Chondrocyte (in vitro differentiated cells): ENCODE measurements at regions not wholly inside any gene's neighbourhood (a gene's known extent, or its start where the extent isn't known, plus 50 kb on each side); places are given as distances from the start of the nearest gene placed in this dataset.

Experiments used
- DNase-seq: peaks from one replicate; pipeline ENCODE4 v3.0.0; 2021; ENCODE audit warnings: mixed read lengths, low spot score
- H3K27ac Mint-ChIP-seq: one replicate; pipeline ENCODE4 v1.8.0; 2021; ENCODE audit warnings: mild to moderate bottlenecking, moderate library complexity, mixed read lengths; ENCODE audit not compliant: unreplicated experiment
- H3K27me3 Mint-ChIP-seq: 2 replicates; pipeline ENCODE4 v1.8.0; 2021; ENCODE audit warnings: low read depth, mixed read lengths
- H3K36me3 Mint-ChIP-seq: 2 replicates; pipeline ENCODE4 v1.8.0; 2021; ENCODE audit warnings: low read depth, mixed read lengths
- H3K4me1 Mint-ChIP-seq: 2 replicates; pipeline ENCODE4 v1.8.0; 2021; ENCODE audit warnings: low read depth, mild to moderate bottlenecking, mixed read lengths
- H3K4me3 Mint-ChIP-seq: one replicate; pipeline ENCODE4 v1.8.0; 2021; ENCODE audit warnings: mild to moderate bottlenecking, moderate library complexity, mixed read lengths; ENCODE audit not compliant: unreplicated experiment
- H3K9me3 Mint-ChIP-seq: 2 replicates; pipeline ENCODE4 v1.8.0; 2021; ENCODE audit warnings: low read depth, mixed read lengths
- CTCF ChIP-seq: fragments of 200-600 bp; sonication (generic); IDR thresholded peaks from 2 replicates; pipeline ENCODE4 v1.5.0; 2021; ENCODE audit warnings: antibody characterized with exemption, mild to moderate bottlenecking, moderate library complexity

GRCh38 chr18:42184685-42185477 is 229.8 kb downstream of the PIK3C3 start:
- no peaks in the 10 kb centered on the region for H3K36me3 Mint-ChIP-seq
- H3K27ac Mint-ChIP-seq = no peak overlapping the region
- H3K4me1 Mint-ChIP-seq = peaks cover 29% of the 10 kb centered on the region
- H3K27me3 Mint-ChIP-seq = no peaks in the 10 kb centered on the region
- no peak for TF ChIP-seq CTCF
- DNase-seq = no peak
- H3K4me3 Mint-ChIP-seq = no peak overlapping the region
- H3K9me3 Mint-ChIP-seq = no peaks in the 10 kb centered on the region

- no peaks in the 10 kb centered on the region for H3K36me3 Mint-ChIP-seq
- peaks cover 29% of the 10 kb centered on the region for H3K4me1 Mint-ChIP-seq
- H3K9me3 Mint-ChIP-seq = no peaks in the 10 kb centered on the region
- no peak for DNase-seq
- H3K27me3 Mint-ChIP-seq = no peaks in the 10 kb centered on the region
- TF ChIP-seq CTCF = no peak
- H3K27ac Mint-ChIP-seq = no peak overlapping the region
- H3K4me3 Mint-ChIP-seq = no peak overlapping the region
Measured at GRCh38 chr18:42185486-42185885, 230.5 kb downstream of the PIK3C3 start.

DNA sequence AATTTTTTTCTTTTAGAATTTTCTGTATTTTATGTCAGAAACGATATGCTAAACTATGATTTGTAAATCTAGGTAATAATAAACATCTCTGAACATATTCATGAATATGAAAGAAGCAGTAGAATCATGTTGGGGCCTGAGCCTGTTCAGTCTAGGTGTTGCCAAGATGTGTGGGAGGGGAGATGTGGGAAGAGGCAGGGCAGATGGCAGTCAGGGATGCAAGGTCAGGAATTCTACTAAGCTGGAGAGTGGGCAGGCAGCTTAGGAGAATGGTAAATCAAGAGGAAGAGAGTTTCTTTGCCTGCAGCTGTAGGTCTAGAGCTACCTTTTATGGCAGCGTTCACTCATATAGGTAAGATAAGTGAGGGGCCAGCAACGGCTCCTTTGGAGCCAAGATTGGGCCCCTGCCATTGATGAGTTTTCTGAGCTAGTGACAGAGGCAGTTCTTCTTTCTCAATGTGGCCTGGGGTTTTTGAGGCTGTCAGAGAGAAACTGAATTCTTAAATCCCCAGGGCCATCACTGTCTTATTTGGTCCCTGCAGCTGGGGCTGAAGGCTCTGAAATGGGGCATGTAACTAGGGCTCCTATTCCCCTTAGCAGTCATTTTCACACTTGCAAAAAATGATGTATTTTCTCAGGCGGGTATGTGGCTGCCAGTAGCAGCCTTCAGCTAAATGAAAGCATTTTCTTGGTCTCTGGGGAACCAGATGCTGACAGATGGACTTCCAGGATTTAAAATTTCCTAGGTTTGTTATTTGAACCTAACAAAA is 232.8 kb downstream of the PIK3C3 start:
- H3K27ac Mint-ChIP-seq = no peak overlapping the region
- TF ChIP-seq CTCF = no peak
- H3K4me3 Mint-ChIP-seq = no peak overlapping the region
- H3K36me3 Mint-ChIP-seq = no peaks in the 10 kb centered on the region
- no peaks in the 10 kb centered on the region for H3K27me3 Mint-ChIP-seq
- peaks cover 27% of the 10 kb centered on the region for H3K4me1 Mint-ChIP-seq
- DNase-seq = no peak
- no peaks in the 10 kb centered on the region for H3K9me3 Mint-ChIP-seq

- no peaks in the 10 kb centered on the region for H3K36me3 Mint-ChIP-seq
- no peak overlapping the region for H3K27ac Mint-ChIP-seq
- H3K9me3 Mint-ChIP-seq = no peaks in the 10 kb centered on the region
- TF ChIP-seq CTCF = no peak
- H3K4me3 Mint-ChIP-seq = no peak overlapping the region
- DNase-seq = no peak
- H3K4me1 Mint-ChIP-seq = peaks cover 16% of the 10 kb centered on the region
- no peaks in the 10 kb centered on the region for H3K27me3 Mint-ChIP-seq
Measured at GRCh38 chr18:42190643-42191042, 235.6 kb downstream of the PIK3C3 start.
